K562 (cell line): ENCODE measurements at regions not wholly inside any gene's neighbourhood (a gene's known extent, or its start where the extent isn't known, plus 50 kb on each side); places are given as distances from the start of the nearest gene placed in this dataset.

ENCODE experiments used
- ATAC-seq: fragments of 200-7000 bp; cut with Tn5 transposase; 3 replicates; pipeline ENCODE4 v1.9.1; 2020; ENCODE audit warnings: moderate library complexity
- BruUV-seq: library from RNA; stranded (reverse); fragments of 400-500 nt; replicated peaks from 2 replicates; lab custom pipeline; 2021; lab: Mats Ljungman, UMichigan
- CTCF ChIA-PET: fragments of 300-600 bp; formaldehyde crosslinking; extraction: SDS; loops from one replicate; lab custom pipeline; 2021; ENCODE audit warnings: low intra/inter-chr PET ratio; lab: Yijun Ruan, JAX
- POLR2A ChIA-PET: fragments of 300-600, 350-650 bp; sonication (Branson Sonifier 250); formaldehyde crosslinking; extraction: SDS; loops from one replicate; lab custom pipeline; 2021; ENCODE audit warnings: antibody characterized with exemption, inconsistent platforms; lab: Yijun Ruan, JAX
- DNase-seq, 4 experiments: peaks; one replicate each; pipeline versions ENCODE4 v3.0.0 to v3.0.0-alpha.2; 2011 to 2018; ENCODE audit warnings: low spot score in 3 of 4, mixed read lengths in 3 of 4; ENCODE audit errors: extremely low read depth in 1 of 4
- FAIRE-seq: peaks from 2 replicates; lab custom pipeline; 2011; peaks lifted over from hg19 to GRCh38; lab: Jason Lieb, UNC
- H2AFZ ChIP-seq: 2 replicates; pipeline ENCODE4 v1.6.0; 2011; ENCODE audit warnings: low read depth, low read length, control low read depth, inconsistent platforms
- H3K27ac ChIP-seq: fragments of 200-600 bp; 3 replicates; pipeline ENCODE4 v1.8.0; 2011; ENCODE audit warnings: low read depth, mild to moderate bottlenecking, control low read depth, inconsistent platforms, low read length, moderate library complexity, mixed read lengths; ENCODE audit errors: extremely low read depth
- H3K27me3 ChIP-seq, 2 experiments: fragments of 300-600 bp in 1 of 2; 2 replicates in 1 of 2; 3 replicates in 1 of 2; pipeline versions ENCODE4 v1.6.0 to v1.8.0; 2011; ENCODE audit warnings: inconsistent platforms in 2 of 2, low read length in 2 of 2, mild to moderate bottlenecking in 1 of 2, mixed read lengths in 1 of 2, moderate library complexity in 1 of 2; ENCODE audit not compliant: control insufficient read depth in 2 of 2, insufficient read depth in 2 of 2
- H3K36me3 ChIP-seq: fragments of 300-600 bp; 3 replicates; pipeline ENCODE4 v1.8.0; 2011; ENCODE audit warnings: mild to moderate bottlenecking, low read length, inconsistent platforms; ENCODE audit not compliant: control insufficient read depth, insufficient read depth
- H3K4me1 ChIP-seq, 2 experiments: fragments of 200-600 bp in 1 of 2; replicated peaks in 1 of 2; 2 replicates in 1 of 2; 3 replicates in 1 of 2; pipeline versions ENCODE4 v1.5.1 to v1.8.0; 2011; ENCODE audit warnings: inconsistent platforms in 2 of 2, low read length in 2 of 2, mild to moderate bottlenecking in 1 of 2, mixed read lengths in 1 of 2, moderate library complexity in 1 of 2; ENCODE audit not compliant: control insufficient read depth in 2 of 2, insufficient read depth in 2 of 2
- H3K4me2 ChIP-seq: 2 replicates; pipeline ENCODE4 v1.6.1; 2011; ENCODE audit warnings: low read length, control low read depth, inconsistent platforms, mixed read lengths; ENCODE audit not compliant: insufficient read depth
- H3K4me3 ChIP-seq: fragments of 200-600 bp; sonication (generic), shearing (Covaris generic); 2 replicates; pipeline ENCODE4 v1.5.1; 2016; ENCODE audit warnings: control low read depth, inconsistent platforms
- H3K79me2 ChIP-seq: fragments of 200-600 bp; 3 replicates; pipeline ENCODE4 v1.8.0; 2011; ENCODE audit warnings: low read length, inconsistent platforms; ENCODE audit not compliant: control insufficient read depth, insufficient read depth
- H3K9ac ChIP-seq, 2 experiments: 2 replicates each; pipeline versions ENCODE4 v1.6.0 to v1.6.1; 2011; ENCODE audit warnings: low read depth in 2 of 2, low read length in 2 of 2, control low read depth in 1 of 2, inconsistent platforms in 1 of 2, mild to moderate bottlenecking in 1 of 2, mixed read lengths in 1 of 2; ENCODE audit not compliant: insufficient read depth in 1 of 2
- H3K9me1 ChIP-seq: one replicate; pipeline ENCODE4 v1.6.0; 2011; ENCODE audit warnings: inconsistent platforms, mild to moderate bottlenecking, low read length, moderate library complexity; ENCODE audit not compliant: control insufficient read depth, insufficient read depth
- H3K9me3 ChIP-seq: replicated peaks from 2 replicates; pipeline ENCODE4 v1.5.1; 2011; ENCODE audit warnings: low read depth, low read length, inconsistent platforms; ENCODE audit not compliant: control insufficient read depth, insufficient read depth
- H4K20me1 ChIP-seq: replicated peaks from 2 replicates; pipeline ENCODE4 v1.6.1; 2011; ENCODE audit warnings: low read length, inconsistent platforms, mixed read lengths; ENCODE audit not compliant: control insufficient read depth, insufficient read depth
- CTCF ChIP-seq, 3 experiments: IDR thresholded peaks in 2 of 3; conservative IDR thresholded peaks in 1 of 3; 2 replicates each; pipeline ENCODE4 v1.5.1; 2011 to 2012; ENCODE audit warnings: low read length in 3 of 3, mild to moderate bottlenecking in 3 of 3, control low read depth in 2 of 3, improper control_type of control experiment in 1 of 3, inconsistent platforms in 1 of 3, low read depth in 1 of 3, mixed read lengths in 1 of 3, moderate library complexity in 1 of 3; ENCODE audit not compliant: insufficient read depth in 2 of 3
- GABPA ChIP-seq: fragments of 200-800 bp; sonication (Bioruptor generic); conservative IDR thresholded peaks from 2 replicates; pipeline ENCODE4 v1.6.1; 2016; ENCODE audit warnings: low read depth, missing genetic modification characterization, missing compliant biosample characterization
- WGBS: fragments of 100-300 bp; shearing (Covaris generic); methylation state at CpG from one replicate; pipeline ENCODE4 v1.1.6; 2016; ENCODE audit warnings: low coverage, mixed read lengths; ENCODE audit not compliant: insufficient coverage; ENCODE audit errors: missing lambda C conversion rate; 5-methylcytosine and 5-hydroxymethylcytosine counted together
- in situ Hi-C: fragments of 300-500 bp; cut with MboI; formaldehyde crosslinking; loops from 4 replicates; pipeline ENCODE4 v1.15.0; 2018; ENCODE audit warnings: inconsistent platforms, mixed read lengths
- intact Hi-C: fragments of 100-400 bp; cut with micrococcal nuclease; formaldehyde crosslinking; loops from 2 replicates; pipeline ENCODE4 v1.14.2; 2022

GRCh38 chr12:12008232-12008850, 62.4 kb upstream of the BCL2L14 start:
- FAIRE-seq (no peak), DNase-seq (no peak), ATAC-seq (no peak)
- no peak overlapping the region for H3K4me3 ChIP-seq
- ChIA-PET POLR2A (no interaction called here), CTCF (no interaction called here)
- no peak overlapping the region for H2AFZ ChIP-seq
- peaks cover 4 to 7% of the 10 kb centered on the region in 2 experiments; a peak in 3 of 5 replicates for H3K4me1 ChIP-seq
- H3K9me1 ChIP-seq = no peaks in the 10 kb centered on the region
- H3K27me3 ChIP-seq = peaks cover 0 to 10% of the 10 kb centered on the region in 2 experiments; a peak in 2 of 5 replicates
- no TSS peak for BruUV-seq
- no peaks in the 10 kb centered on the region for H3K9me3 ChIP-seq
- intact Hi-C loops = no loop called here
- H3K79me2 ChIP-seq = no peaks in the 10 kb centered on the region
- H3K4me2 ChIP-seq = no peak overlapping the region
- in situ Hi-C loops = no loop called here
- no peaks in the 10 kb centered on the region for H4K20me1 ChIP-seq
- no peaks in the 10 kb centered on the region for H3K36me3 ChIP-seq
- H3K9ac ChIP-seq = no peak overlapping the region
- 11% methylated on average over 7 of the region's 8 CpGs for WGBS
- no peak for TF ChIP-seq GABPA (tag)
- TF ChIP-seq CTCF (IDR thresholded peaks at IDR 0.05 in 2 of 3, conservative IDR thresholded peaks at IDR 0.05 in 1 of 3; ENCODE audit: insufficient read depth in 2 of 3, low read depth in 1 of 3, low read length in 3 of 3) = peak; percentile 20 to 45 (median 44); a peak in 4 of 6 replicates
- no peak overlapping the region for H3K27ac ChIP-seq
